Endothelial cell of umbilical vein (primary cell): ENCODE measurements at regions not wholly inside any gene's neighbourhood (a gene's known extent, or its start where the extent isn't known, plus 50 kb on each side); places are given as distances from the start of the nearest gene placed in this dataset.

Source experiments
- BruUV-seq: library from RNA; stranded (reverse); fragments of 400-500 nt; replicated peaks from 2 replicates; lab custom pipeline; 2021; lab: Mats Ljungman, UMichigan
- CTCF ChIA-PET: fragments of 300-600, 350-600 bp; sonication (Branson Sonifier 250); formaldehyde crosslinking; loops from one replicate; lab custom pipeline; 2021; ENCODE audit warnings: antibody characterized with exemption, inconsistent platforms; lab: Charles Lee
- POLR2A ChIA-PET: fragments of 300-600, 350-600 bp; sonication (Branson Sonifier 250); formaldehyde crosslinking; loops from one replicate; lab custom pipeline; 2021; ENCODE audit warnings: antibody characterized with exemption, inconsistent platforms; lab: Charles Lee
- DNase-seq: peaks from one replicate; pipeline ENCODE4 v3.0.0-alpha.2; 2011; ENCODE audit warnings: low read depth, low spot score
- FAIRE-seq: peaks from 2 replicates; lab custom pipeline; 2011; peaks lifted over from hg19 to GRCh38; lab: Jason Lieb, UNC
- H2AFZ ChIP-seq: 2 replicates; pipeline ENCODE4 v1.6.0; 2012; ENCODE audit warnings: low read depth, low read length, control low read depth, inconsistent platforms
- H3K27ac ChIP-seq: 2 replicates; pipeline ENCODE4 v1.5.1; 2011; ENCODE audit warnings: low read depth, mild to moderate bottlenecking, control low read depth, low read length, moderate library complexity; ENCODE audit not compliant: insufficient read depth
- H3K27me3 ChIP-seq, 2 experiments: 2 replicates each; pipeline versions ENCODE4 v1.6.0 to v1.6.1; 2011; ENCODE audit warnings: low read length in 2 of 2, mixed read lengths in 1 of 2; ENCODE audit not compliant: control insufficient read depth in 2 of 2, insufficient read depth in 2 of 2
- H3K36me3 ChIP-seq, 2 experiments: 2 replicates in 1 of 2; 3 replicates in 1 of 2; pipeline ENCODE4 v1.5.1; 2011; ENCODE audit warnings: low read length in 2 of 2, mild to moderate bottlenecking in 1 of 2, moderate library complexity in 1 of 2; ENCODE audit not compliant: control insufficient read depth in 2 of 2, insufficient read depth in 2 of 2; ENCODE audit errors: extremely low read depth in 1 of 2
- H3K4me1 ChIP-seq: 3 replicates; pipeline ENCODE4 v1.5.1; 2011; ENCODE audit warnings: mild to moderate bottlenecking, low read length; ENCODE audit not compliant: control insufficient read depth, insufficient read depth; ENCODE audit errors: extremely low read depth
- H3K4me2 ChIP-seq: 2 replicates; pipeline ENCODE4 v1.6.1; 2011; ENCODE audit warnings: low read length, control low read depth, mixed read lengths; ENCODE audit not compliant: insufficient read depth
- H3K4me3 ChIP-seq, 3 experiments: fragments of 200-600 bp in 1 of 3; sonication (generic), shearing (Covaris generic) in 1 of 3; replicated peaks in 1 of 3; 2 replicates each; pipeline ENCODE4 v1.5.1; 2011 to 2016; ENCODE audit warnings: control low read depth in 3 of 3, low read length in 3 of 3, mild to moderate bottlenecking in 2 of 3, inconsistent platforms in 1 of 3, low read depth in 1 of 3, moderate library complexity in 1 of 3; ENCODE audit not compliant: insufficient read depth in 1 of 3
- H3K79me2 ChIP-seq: 2 replicates; pipeline ENCODE4 v1.6.0; 2012; ENCODE audit warnings: low read length, inconsistent platforms; ENCODE audit not compliant: control insufficient read depth, insufficient read depth
- H3K9ac ChIP-seq: replicated peaks from 2 replicates; pipeline ENCODE3; 2011; ENCODE audit warnings: low read length, control low read depth; ENCODE audit not compliant: insufficient read depth; ENCODE audit errors: extremely low read depth
- H3K9me1 ChIP-seq: replicated peaks from 3 replicates; pipeline ENCODE4 v1.6.0; 2011; ENCODE audit warnings: mild to moderate bottlenecking, low read length; ENCODE audit not compliant: control insufficient read depth, insufficient read depth; ENCODE audit errors: extremely low read depth
- H3K9me3 ChIP-seq: replicated peaks from 2 replicates; pipeline ENCODE4 v1.5.1; 2012; ENCODE audit warnings: low read length, inconsistent platforms; ENCODE audit not compliant: control insufficient read depth, insufficient read depth
- H4K20me1 ChIP-seq: replicated peaks from 2 replicates; pipeline ENCODE3; 2011; ENCODE audit warnings: mild to moderate bottlenecking, low read length; ENCODE audit not compliant: control insufficient read depth, insufficient read depth; ENCODE audit errors: extremely low read depth
- EZH2 ChIP-seq: IDR thresholded peaks from 2 replicates; pipeline ENCODE4 v1.6.1; 2012; ENCODE audit warnings: borderline replicate concordance, low read depth, mild to moderate bottlenecking, moderate library complexity, low read length, inconsistent platforms; ENCODE audit not compliant: severe bottlenecking
- FOS ChIP-seq: IDR thresholded peaks from 2 replicates; pipeline ENCODE4 v1.6.1; 2011; ENCODE audit warnings: mild to moderate bottlenecking, low read length, moderate library complexity, borderline replicate concordance; ENCODE audit not compliant: insufficient read depth
- GATA2 ChIP-seq: IDR thresholded peaks from 2 replicates; pipeline ENCODE4 v1.7.0; 2011; ENCODE audit warnings: low read depth, mild to moderate bottlenecking, moderate library complexity, mixed read lengths, low read length; ENCODE audit not compliant: insufficient read length, insufficient read depth
- JUN ChIP-seq: IDR thresholded peaks from 2 replicates; pipeline ENCODE4 v1.6.1; 2011; ENCODE audit warnings: borderline replicate concordance, low read depth; ENCODE audit not compliant: insufficient read length, insufficient read depth
- MYC ChIP-seq: IDR thresholded peaks from one replicate; pipeline ENCODE4 v1.6.1; 2011; ENCODE audit warnings: mild to moderate bottlenecking, low read depth, low read length
- POLR2A ChIP-seq: IDR thresholded peaks from 2 replicates; pipeline ENCODE4 v1.6.1; 2012; ENCODE audit warnings: low read depth, mild to moderate bottlenecking, control low read depth, low read length
- POLR2AphosphoS5 ChIP-seq: IDR thresholded peaks from 2 replicates; pipeline ENCODE4 v1.6.1; 2012; ENCODE audit warnings: low read depth, mild to moderate bottlenecking, control low read depth, low read length, moderate library complexity; ENCODE audit not compliant: insufficient read depth
- dilution Hi-C: fragments of 300-500 bp; cut with MboI; formaldehyde crosslinking; loops from one replicate; pipeline ENCODE4 v1.15.0; 2019; ENCODE audit warnings: low sequenced_read_pairs; ENCODE audit not compliant: extremely low pct_ligation_motif_present
- intact Hi-C: fragments of 100-400 bp; cut with micrococcal nuclease; formaldehyde crosslinking; loops from one replicate; pipeline ENCODE4 v1.10.0; 2022
- TF ChIP-seq, protein P1 (sequence below), 2 donors: IDR thresholded peaks; 1 replicate in 1 of 2; 2 replicates in 1 of 2; pipeline ENCODE4 v1.5.1; 2011; ENCODE audit warnings: low read length in 2 of 2, mild to moderate bottlenecking in 2 of 2, moderate library complexity in 2 of 2, control low read depth in 1 of 2, inconsistent platforms in 1 of 2, low read depth in 1 of 2; ENCODE audit not compliant: insufficient read depth in 1 of 2; ENCODE audit errors: extremely low read depth in 1 of 2
- TF ChIP-seq, protein P2 (sequence below): IDR thresholded peaks from 2 replicates; pipeline ENCODE4 v1.6.1; 2011; ENCODE audit not compliant: insufficient read depth, insufficient read length

DNA sequence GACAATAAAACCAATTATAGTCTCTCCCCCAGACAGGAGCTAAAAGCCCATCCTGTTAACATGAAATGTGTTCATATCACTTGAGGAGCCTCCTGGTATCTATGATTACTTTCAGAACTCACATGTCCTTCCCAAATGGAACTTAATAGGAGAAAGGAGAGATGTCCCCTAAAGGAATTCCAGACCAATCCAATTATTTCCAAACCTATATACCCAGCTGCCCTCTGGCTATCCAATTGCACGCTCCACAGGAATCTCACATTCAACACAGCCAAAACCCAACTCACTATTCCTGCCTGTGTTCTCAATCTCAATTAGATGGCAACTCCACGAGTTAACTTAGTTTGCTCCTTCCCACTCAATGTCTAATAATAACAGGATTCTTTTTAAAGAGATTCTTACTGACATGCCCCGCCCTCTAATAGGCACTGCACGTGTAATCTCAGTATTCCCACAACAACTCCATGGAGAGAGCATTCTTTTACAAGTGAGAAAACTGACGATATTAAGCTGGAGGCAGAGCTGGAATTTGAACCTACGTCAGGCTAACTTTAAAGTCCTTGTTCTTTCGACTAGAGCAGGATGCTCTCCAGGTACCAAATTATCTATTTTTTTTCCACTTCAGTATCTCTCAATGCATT, 59.1 kb upstream of the SEC16B start:
- Histone ChIP-seq H3K36me3 (peaks cover 0 to 2% of the 10 kb centered on the region in 2 experiments), H3K9me3 (no peaks in the 10 kb centered on the region), H2AFZ (no peak overlapping the region), H3K4me2 (no peak overlapping the region), H4K20me1 (no peaks in the 10 kb centered on the region), H3K4me3 (no peak overlapping the region), H3K9ac (no peak overlapping the region), H3K27ac (no peak overlapping the region), H3K4me1 (peaks cover 7% of the 10 kb centered on the region), H3K79me2 (no peaks in the 10 kb centered on the region), H3K9me1 (no peaks in the 10 kb centered on the region), H3K27me3 (no peaks in the 10 kb centered on the region)
- TF ChIP-seq JUN (no peak), MYC (no peak), EZH2 (no peak)
- TF ChIP-seq, protein P1, sequence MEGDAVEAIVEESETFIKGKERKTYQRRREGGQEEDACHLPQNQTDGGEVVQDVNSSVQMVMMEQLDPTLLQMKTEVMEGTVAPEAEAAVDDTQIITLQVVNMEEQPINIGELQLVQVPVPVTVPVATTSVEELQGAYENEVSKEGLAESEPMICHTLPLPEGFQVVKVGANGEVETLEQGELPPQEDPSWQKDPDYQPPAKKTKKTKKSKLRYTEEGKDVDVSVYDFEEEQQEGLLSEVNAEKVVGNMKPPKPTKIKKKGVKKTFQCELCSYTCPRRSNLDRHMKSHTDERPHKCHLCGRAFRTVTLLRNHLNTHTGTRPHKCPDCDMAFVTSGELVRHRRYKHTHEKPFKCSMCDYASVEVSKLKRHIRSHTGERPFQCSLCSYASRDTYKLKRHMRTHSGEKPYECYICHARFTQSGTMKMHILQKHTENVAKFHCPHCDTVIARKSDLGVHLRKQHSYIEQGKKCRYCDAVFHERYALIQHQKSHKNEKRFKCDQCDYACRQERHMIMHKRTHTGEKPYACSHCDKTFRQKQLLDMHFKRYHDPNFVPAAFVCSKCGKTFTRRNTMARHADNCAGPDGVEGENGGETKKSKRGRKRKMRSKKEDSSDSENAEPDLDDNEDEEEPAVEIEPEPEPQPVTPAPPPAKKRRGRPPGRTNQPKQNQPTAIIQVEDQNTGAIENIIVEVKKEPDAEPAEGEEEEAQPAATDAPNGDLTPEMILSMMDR (IDR thresholded peaks at IDR 0.05; ENCODE audit: extremely low read depth in 1 of 2, insufficient read depth in 1 of 2, low read depth in 1 of 2, low read length in 2 of 2) = no peak
- POLR2A ChIA-PET = no interaction called here
- intact Hi-C loops (no loop called here), dilution Hi-C loops (no loop called here)
- CTCF ChIA-PET = interaction anchor here (1.4 to 3.0 kb wide), 5 partner anchors 66 to 271 kb away, joined by 5 to 14 read pairs (median 5); partner anchors contain the start of gene RASAL2
- BruUV-seq = no TSS peak
- FAIRE-seq = no peak
- no peak for DNase-seq

DNA sequence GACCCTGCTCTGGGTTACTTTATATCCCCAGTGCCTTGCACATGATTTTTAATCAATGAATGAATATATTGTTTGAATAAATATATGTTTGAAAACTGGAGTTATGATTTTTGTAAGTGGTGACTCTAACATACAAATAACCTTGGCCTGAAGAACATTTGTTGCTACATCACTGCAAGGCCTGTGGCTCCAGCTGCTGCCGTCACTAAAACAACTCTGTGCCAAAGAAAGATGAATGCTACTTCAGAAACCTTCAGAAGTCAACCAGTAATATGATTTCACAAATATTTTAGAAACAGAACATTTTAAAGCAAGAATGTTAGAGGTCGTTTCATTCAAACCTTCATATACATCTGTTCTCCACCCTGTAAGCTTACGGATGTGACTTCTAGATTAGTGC, 60.6 kb upstream of the SEC16B start:
- no peak for DNase-seq
- ChIA-PET POLR2A (no interaction called here), CTCF (interaction anchor here (1.2 to 5.2 kb wide), 6 partner anchors 25 to 270 kb away, joined by 4 to 252 read pairs (median 6); partner anchors contain the start of gene RASAL2)
- Histone ChIP-seq H3K36me3 (peaks cover 0 to 2% of the 10 kb centered on the region in 2 experiments), H3K4me1 (peaks cover 7% of the 10 kb centered on the region), H3K4me2 (no peak overlapping the region), H3K4me3 (no peak overlapping the region), H3K27me3 (no peaks in the 10 kb centered on the region), H3K9ac (no peak overlapping the region), H3K27ac (no peak overlapping the region), H2AFZ (no peak overlapping the region), H3K79me2 (no peaks in the 10 kb centered on the region), H3K9me3 (no peaks in the 10 kb centered on the region), H4K20me1 (no peaks in the 10 kb centered on the region), H3K9me1 (no peaks in the 10 kb centered on the region)
- dilution Hi-C loops (no loop called here), intact Hi-C loops (no loop called here)
- no peak for FAIRE-seq
- BruUV-seq = no TSS peak
- TF ChIP-seq MYC (no peak), JUN (no peak), GATA2 (no peak), POLR2A (no peak), EZH2 (no peak), POLR2AphosphoS5 (no peak), FOS (no peak)
- TF ChIP-seq, protein P1 (IDR thresholded peaks at IDR 0.05; ENCODE audit: extremely low read depth in 1 of 2, insufficient read depth in 1 of 2, low read depth in 1 of 2, low read length in 2 of 2) = no peak
- TF ChIP-seq, protein P2, sequence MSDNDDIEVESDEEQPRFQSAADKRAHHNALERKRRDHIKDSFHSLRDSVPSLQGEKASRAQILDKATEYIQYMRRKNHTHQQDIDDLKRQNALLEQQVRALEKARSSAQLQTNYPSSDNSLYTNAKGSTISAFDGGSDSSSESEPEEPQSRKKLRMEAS = no peak
